ENCODE measurements at regions not wholly inside any gene's neighbourhood (a gene's known extent, or its start where the extent isn't known, plus 50 kb on each side); places are given as distances from the start of the nearest gene placed in this dataset.

GRCh38 chr9:20191228-20191840 is 402.5 kb upstream of the SLC24A2 start:
- DNase-seq, result no peak

- peak; percentile 50 for DNase-seq
Observed at GRCh38 chr9:20189871-20190270, 401.0 kb upstream of the SLC24A2 start.

GRCh38 chr9:20188616-20189369 is 400.0 kb upstream of the SLC24A2 start:
- no peak for DNase-seq

GRCh38 chr9:20187318-20187717 is 398.5 kb upstream of the SLC24A2 start:
- DNase-seq, result no peak

- no peak for DNase-seq
Observed at GRCh38 chr9:20186823-20187222, 398.0 kb upstream of the SLC24A2 start.

GRCh38 chr9:20186231-20186630 is 397.4 kb upstream of the SLC24A2 start:
- no peak for DNase-seq

GRCh38 chr9:20184541-20184940 is 395.7 kb upstream of the SLC24A2 start:
- DNase-seq, result no peak

- DNase-seq, result no peak
Observed at GRCh38 chr9:20178679-20179078, 389.8 kb upstream of the SLC24A2 start.

GRCh38 chr9:20178197-20178596 is 389.4 kb upstream of the SLC24A2 start:
- no peak for DNase-seq

GRCh38 chr9:20170122-20170521 is 381.3 kb upstream of the SLC24A2 start:
- DNase-seq, result no peak

GRCh38 chr9:20152151-20152725 is 363.4 kb upstream of the SLC24A2 start:
- no peak for DNase-seq

GRCh38 chr9:20148416-20148815 is 359.6 kb upstream of the SLC24A2 start:
- DNase-seq, result no peak

- DNase-seq, result peak; percentile 41
Observed at GRCh38 chr9:20144197-20144596, 355.4 kb upstream of the SLC24A2 start.

- DNase-seq, result no peak
Observed at GRCh38 chr9:20139763-20140290, 351.0 kb upstream of the SLC24A2 start.

GRCh38 chr9:20138841-20139240 is 350.0 kb upstream of the SLC24A2 start:
- DNase-seq, result no peak

- no peak for DNase-seq
Observed at GRCh38 chr9:20138116-20138515, 349.3 kb upstream of the SLC24A2 start.

- DNase-seq, result no peak
Observed at GRCh38 chr9:20137425-20137824, 348.6 kb upstream of the SLC24A2 start.

GRCh38 chr9:20135119-20135697 is 346.4 kb upstream of the SLC24A2 start:
- DNase-seq, result no peak

GRCh38 chr9:20125727-20126126 is 336.9 kb upstream of the SLC24A2 start:
- no peak for DNase-seq

GRCh38 chr9:20119566-20119965 is 330.7 kb upstream of the SLC24A2 start:
- no peak for DNase-seq

- DNase-seq, result no peak
Observed at GRCh38 chr9:20117986-20118385, 329.1 kb upstream of the SLC24A2 start.

- no peak for DNase-seq
Observed at GRCh38 chr9:20117482-20117881, 328.6 kb upstream of the SLC24A2 start.

GRCh38 chr9:20114974-20115373 is 326.1 kb upstream of the SLC24A2 start:
- DNase-seq, result no peak
